ENCODE measurements at regions not wholly inside any gene's neighbourhood (a gene's known extent, or its start where the extent isn't known, plus 50 kb on each side); places are given as distances from the start of the nearest gene placed in this dataset.

DNA sequence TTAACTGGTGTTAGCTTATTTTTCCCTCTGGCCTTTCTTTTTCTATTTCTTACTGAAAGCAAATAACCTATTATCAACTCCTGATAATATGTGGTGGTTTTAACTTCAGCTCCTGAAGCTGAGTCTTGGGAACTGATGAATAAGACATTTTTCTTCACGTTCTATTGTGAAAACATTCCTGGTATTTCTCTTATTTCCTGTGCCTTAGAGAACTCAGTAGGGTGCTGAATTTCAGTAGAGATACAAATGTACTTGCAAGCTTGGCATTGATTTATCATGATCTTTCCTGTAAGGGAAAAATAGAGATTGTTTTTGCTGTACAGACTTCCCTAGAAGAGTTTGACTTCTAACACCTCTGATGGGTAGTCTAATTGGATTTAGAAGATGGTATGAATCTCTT lies 52.8 kb upstream of the DCC start:
- Histone ChIP-seq H3K4me3 (no peak overlapping the region), H3K27ac (no peak overlapping the region)
- TF ChIP-seq CTCF (IDR thresholded peaks at IDR 0.05): no peak
- DNase-seq (ENCODE audit: low spot score): no peak

DNA sequence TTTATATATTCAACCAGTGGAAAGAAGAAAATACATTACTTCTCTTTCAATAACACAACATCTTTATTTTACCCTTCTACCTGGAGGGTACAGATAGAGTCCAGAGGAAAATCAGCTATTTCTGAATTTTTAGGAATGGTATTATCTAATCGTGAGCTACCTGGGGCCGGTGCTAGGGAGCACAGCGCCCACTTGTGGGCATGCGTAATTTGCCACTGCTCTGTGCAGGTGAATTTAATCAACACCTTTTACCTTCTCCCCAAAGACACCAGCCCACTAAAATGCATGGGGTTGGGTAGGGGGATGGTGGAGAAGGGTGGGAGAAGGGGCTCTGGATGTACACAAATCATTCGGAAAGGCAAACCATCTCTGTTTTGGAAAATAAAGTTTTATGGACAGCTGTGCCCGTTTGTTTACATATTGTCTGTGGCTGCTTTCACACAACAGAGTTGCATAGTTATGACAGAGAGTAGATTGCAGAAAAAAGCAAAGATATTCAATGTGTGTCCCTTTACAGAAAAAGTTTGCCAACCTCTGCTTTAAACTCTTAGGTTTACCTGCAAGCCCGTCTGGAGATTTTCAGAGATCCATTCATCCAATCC lies 51.5 kb upstream of the DCC start:
- H3K27ac ChIP-seq: no peak overlapping the region
- no peak for TF ChIP-seq CTCF (IDR thresholded peaks at IDR 0.05)
- no peak overlapping the region for H3K4me3 ChIP-seq
- no peak for DNase-seq (ENCODE audit: low spot score)

- H3K4me3 ChIP-seq: no peak overlapping the region
- no peak for TF ChIP-seq CTCF (IDR thresholded peaks at IDR 0.05)
- H3K27ac ChIP-seq: no peak overlapping the region
- no peak for DNase-seq (ENCODE audit: low spot score)
These were observed 50.6 kb upstream of the DCC start for GRCh38 chr18:52289392-52289791.

Measured in coronary artery (tissue), 2 donors.